Sciatic nerve (tissue), 2 donors: ENCODE measurements at regions not wholly inside any gene's neighbourhood (a gene's known extent, or its start where the extent isn't known, plus 50 kb on each side); places are given as distances from the start of the nearest gene placed in this dataset.
"Not testable (repeated sequence)": the region's sequence is repeated elsewhere in the genome, so short reads cannot be mapped to it uniquely, and the experiment has no call there.

ENCODE experiments used
- ATAC-seq: fragments of 200-7000 bp; cut with Tn5 transposase; one replicate; pipeline ENCODE4 v1.9.1; 2020; ENCODE audit warnings: mild to moderate bottlenecking, moderate library complexity
- DNase-seq: peaks from one replicate; pipeline ENCODE4 v3.0.0-alpha.2; 2020; ENCODE audit warnings: low spot score
- intact Hi-C: fragments of 100-400 bp; cut with DNase I; formaldehyde crosslinking; loops from one replicate; pipeline ENCODE4 v1.14.2; 2022
- donor health status: DM: no; HTN: no; CAD: no.
- donor health status: DM: no; HTN: no; CAD: no.

- ATAC-seq (no peak), DNase-seq (no peak)
- intact Hi-C loops, result no loop called here
Measured at GRCh38 chr22:47879346-47879745, 1116.9 kb downstream of the TBC1D22A start.

GRCh38 chr22:47878460-47878859, 1116.0 kb downstream of the TBC1D22A start:
- no peak for ATAC-seq
- DNase-seq, result no peak
- intact Hi-C loops, result no loop called here

DNA sequence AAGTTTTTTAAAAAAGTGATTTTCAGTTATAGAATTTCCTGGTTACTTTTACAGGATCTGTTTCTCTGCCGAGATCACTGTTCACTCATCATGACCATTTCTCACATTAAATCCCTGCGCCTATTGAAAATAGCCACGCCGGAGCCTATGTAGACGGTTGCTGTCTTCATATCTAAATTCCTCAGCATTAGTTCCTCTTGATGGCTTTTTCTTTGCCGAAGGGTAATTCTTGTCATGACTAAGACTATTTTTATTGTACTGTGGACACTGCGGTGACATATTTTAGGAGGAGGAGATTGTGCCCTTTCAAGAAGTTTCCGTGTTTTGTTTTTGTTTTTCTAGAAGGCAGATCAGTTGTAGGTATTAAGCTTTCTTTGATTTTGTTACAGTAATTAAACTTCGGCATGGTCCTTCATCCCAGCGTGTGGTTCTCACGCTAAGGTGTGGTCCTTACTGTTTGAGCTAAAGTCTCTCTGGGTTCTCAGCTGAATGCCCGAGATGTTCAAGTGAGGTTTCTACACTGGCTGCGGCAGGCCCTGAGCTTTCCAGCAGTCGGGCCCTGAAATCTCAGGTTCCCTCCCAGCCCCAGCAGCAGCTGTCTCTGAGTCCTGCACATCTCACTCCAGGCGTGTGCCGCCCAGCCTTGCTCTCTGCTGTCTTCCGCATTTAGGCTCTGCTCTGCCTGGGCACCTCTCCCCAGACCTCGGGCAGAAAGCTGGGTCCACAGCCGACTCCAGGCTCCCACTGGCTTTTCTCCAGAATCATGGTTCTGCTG, 1110.5 kb downstream of the TBC1D22A start:
- intact Hi-C loops, result no loop called here
- no peak for ATAC-seq
- DNase-seq, result no peak

DNA sequence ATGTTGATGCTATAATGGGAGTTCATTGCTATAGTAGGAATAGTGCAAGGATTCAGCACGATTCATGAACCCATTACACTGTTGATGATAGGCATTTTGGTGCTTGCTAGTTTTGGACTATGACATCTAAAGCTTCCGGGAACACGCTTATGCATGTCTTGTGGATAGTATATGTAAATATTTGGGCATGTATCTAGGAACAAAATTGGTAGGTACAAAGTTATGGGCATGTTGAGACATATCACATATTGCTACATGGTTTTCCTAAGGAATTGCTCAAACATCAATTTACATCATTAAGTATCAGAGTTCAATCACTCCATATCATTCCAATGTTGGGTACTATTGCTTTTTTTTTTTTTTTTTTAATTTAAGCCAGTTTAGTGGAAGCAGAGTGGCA, 1103.2 kb downstream of the TBC1D22A start:
- DNase-seq, result no peak
- no peak for ATAC-seq
- intact Hi-C loops, result no loop called here

- intact Hi-C loops, result no loop called here
- DNase-seq (no peak), ATAC-seq (no peak)
Measured at GRCh38 chr22:47862394-47862793, 1099.9 kb downstream of the TBC1D22A start.

DNA sequence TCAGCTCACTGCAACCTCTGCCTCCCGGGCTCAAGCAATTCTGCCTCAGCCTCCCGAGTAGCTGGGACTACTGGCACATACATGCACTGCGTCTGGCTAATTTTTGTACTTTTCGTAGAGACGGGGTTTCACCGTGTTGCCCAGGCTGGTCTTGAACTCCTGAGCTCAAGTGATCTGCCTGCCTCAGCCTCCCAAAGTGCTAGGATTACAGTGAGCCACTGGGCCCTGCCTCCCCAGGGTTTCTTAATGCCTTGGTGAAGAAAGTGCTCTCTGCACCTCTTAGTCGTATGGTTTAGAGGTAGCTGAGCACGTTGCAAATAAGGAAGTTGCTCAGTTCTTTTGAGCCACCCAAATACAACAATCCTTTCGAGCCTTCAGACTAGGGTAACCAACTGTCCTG, 1098.5 kb downstream of the TBC1D22A start:
- not testable (repeated sequence) for DNase-seq

GRCh38 chr22:47859881-47860525, 1097.6 kb downstream of the TBC1D22A start:
- ATAC-seq (no peak), DNase-seq (no peak)
- intact Hi-C loops, result no loop called here

More for the DNA sequence above, 1098.5 kb downstream of the TBC1D22A start:
- ATAC-seq, intact Hi-C loops: not testable (repeated sequence)

GRCh38 chr22:47858773-47859306, 1096.4 kb downstream of the TBC1D22A start:
- intact Hi-C loops, result no loop called here
- ATAC-seq, result no peak
- no peak for DNase-seq

- DNase-seq (no peak), ATAC-seq (no peak)
- intact Hi-C loops, result no loop called here
Measured at GRCh38 chr22:47854680-47855079, 1092.2 kb downstream of the TBC1D22A start.

DNA sequence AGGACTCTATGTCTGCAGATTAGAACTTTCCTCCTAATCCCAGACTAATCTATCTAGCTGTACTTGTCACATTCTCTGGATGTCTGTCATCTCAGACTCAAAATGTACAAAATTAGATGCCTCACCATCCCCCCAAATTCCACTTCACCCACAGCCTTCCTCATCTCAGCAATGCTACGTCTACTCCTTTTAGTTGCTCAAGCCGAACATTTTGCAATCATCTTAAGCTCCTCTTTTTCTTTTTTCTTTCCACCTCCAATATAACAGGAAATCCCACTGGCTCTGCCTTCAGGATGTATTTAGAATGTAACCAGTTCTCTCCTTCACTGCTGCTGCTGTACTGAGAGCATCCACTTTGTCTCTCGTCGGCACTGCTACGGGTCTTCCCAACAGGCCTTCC, 1091.8 kb downstream of the TBC1D22A start:
- ATAC-seq (no peak), DNase-seq (no peak)
- intact Hi-C loops, result no loop called here

DNA sequence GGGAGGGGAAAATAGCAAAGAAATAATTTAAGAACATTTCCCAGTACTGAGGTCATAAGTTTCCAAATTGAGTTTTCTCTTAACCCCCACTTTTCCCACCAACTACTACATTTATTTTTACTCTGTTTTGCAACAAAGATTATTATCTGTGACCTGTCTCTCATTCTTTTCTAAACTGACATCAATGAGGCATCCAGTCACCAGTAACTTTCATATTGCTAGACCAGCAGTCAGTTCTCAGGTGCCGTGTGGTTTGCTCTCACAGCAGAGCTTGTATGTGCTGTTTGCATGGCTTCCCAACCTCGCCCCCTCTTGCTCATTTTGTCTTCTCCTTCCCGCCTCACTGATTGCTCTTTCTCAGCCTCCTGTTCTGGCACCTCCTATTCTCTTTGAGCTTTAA, 1091.3 kb downstream of the TBC1D22A start:
- no peak for ATAC-seq
- DNase-seq, result no peak
- intact Hi-C loops, result no loop called here

GRCh38 chr22:47851586-47851985, 1089.1 kb downstream of the TBC1D22A start:
- no peak for DNase-seq
- ATAC-seq, result peak; percentile 77
- intact Hi-C loops, result no loop called here

DNA sequence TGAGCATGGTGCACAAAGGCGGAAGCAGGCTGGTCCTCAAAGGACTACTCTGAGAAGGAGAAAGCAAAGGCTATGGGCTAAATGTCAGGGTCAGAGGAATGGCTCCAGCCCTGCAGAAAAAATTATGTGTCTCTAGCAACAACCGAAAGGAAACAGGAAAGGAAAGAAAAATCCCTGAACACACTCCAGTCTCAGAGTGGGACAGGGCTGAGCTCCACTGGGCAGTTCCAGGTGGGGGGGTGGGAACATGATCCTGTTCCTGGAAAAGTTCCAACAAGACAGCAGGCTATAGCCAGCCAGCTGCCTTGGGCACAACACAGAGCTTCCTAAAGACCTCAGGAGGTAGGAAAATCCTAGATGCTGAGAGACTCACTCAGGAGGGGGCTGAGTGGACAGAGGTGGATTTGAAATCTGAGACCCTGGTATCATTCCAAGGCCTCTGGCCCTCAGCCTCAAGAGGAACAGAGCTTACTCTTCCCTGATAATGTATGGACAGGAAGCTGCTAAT, 1088.2 kb downstream of the TBC1D22A start:
- no peak for DNase-seq
- peak; percentile 61 for ATAC-seq

GRCh38 chr22:47849576-47849975, 1087.1 kb downstream of the TBC1D22A start:
- intact Hi-C loops, result no loop called here
- DNase-seq (no peak), ATAC-seq (peak; percentile 28)

More for the DNA sequence above, 1088.2 kb downstream of the TBC1D22A start:
- intact Hi-C loops, result no loop called here

- DNase-seq (no peak), ATAC-seq (peak; percentile 55)
- intact Hi-C loops, result no loop called here
Measured at GRCh38 chr22:47848184-47848920, 1085.9 kb downstream of the TBC1D22A start.

GRCh38 chr22:47847131-47847890, 1084.9 kb downstream of the TBC1D22A start:
- intact Hi-C loops, result no loop called here
- ATAC-seq, result no peak
- no peak for DNase-seq

DNA sequence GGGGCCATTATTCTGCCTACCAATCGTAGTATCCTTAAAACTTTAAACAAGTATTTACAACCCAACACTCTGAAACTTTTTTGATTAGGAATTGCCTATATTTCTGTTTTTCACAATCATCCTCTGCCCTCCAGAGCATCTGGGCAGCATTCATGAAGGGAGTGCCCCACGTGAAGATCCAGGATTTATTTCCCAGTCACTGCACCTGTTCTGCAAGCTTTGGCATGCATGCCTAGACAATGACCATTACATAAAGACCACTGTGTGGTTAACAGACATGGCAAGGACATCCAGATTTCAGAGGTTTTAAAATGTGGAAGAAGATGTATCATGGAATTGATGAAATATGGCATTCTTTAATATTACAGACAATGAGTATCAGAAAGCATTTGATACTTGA, 1083.8 kb downstream of the TBC1D22A start:
- DNase-seq (no peak), ATAC-seq (no peak)
- intact Hi-C loops, result no loop called here

- intact Hi-C loops, result no loop called here
- no peak for ATAC-seq
- DNase-seq, result no peak
Measured at GRCh38 chr22:47842119-47842518, 1079.7 kb downstream of the TBC1D22A start.

- ATAC-seq (no peak), DNase-seq (no peak)
- intact Hi-C loops, result no loop called here
Measured at GRCh38 chr22:47841156-47841555, 1078.7 kb downstream of the TBC1D22A start.
